Cardiac fibroblast (primary cell): ENCODE measurements at regions not wholly inside any gene's neighbourhood (a gene's known extent, or its start where the extent isn't known, plus 50 kb on each side); places are given as distances from the start of the nearest gene placed in this dataset.

Source experiments
- DNase-seq, 2 donors: peaks; one replicate each; pipeline versions ENCODE4 v3.0.0 to v3.0.0-alpha.2; 2010; ENCODE audit warnings: low read depth in 2 of 2
- H3K4me3 ChIP-seq, 2 donors: replicated peaks in 1 of 2; 1 replicate in 1 of 2; 2 replicates in 1 of 2; pipeline ENCODE4 v1.5.1; 2011; ENCODE audit warnings: low read depth in 2 of 2, low read length in 2 of 2, mild to moderate bottlenecking in 2 of 2, moderate library complexity in 1 of 2
- CTCF ChIP-seq: IDR thresholded peaks from one replicate; pipeline ENCODE4 v1.5.1; 2011; ENCODE audit warnings: low read depth, mild to moderate bottlenecking, low read length, inconsistent platforms

- H3K4me3 ChIP-seq, result no peak overlapping the region
- no peak for TF ChIP-seq CTCF
- DNase-seq, result no peak
Observed at GRCh38 chr12:43167691-43168090, 384.3 kb downstream of the ADAMTS20 start.

- no peak for TF ChIP-seq CTCF
- H3K4me3 ChIP-seq, result no peak overlapping the region
- DNase-seq, result no peak
Observed at GRCh38 chr12:43165351-43165750, 386.7 kb downstream of the ADAMTS20 start.

GRCh38 chr12:43162138-43162537, 389.9 kb downstream of the ADAMTS20 start:
- no peak for DNase-seq
- no peak for TF ChIP-seq CTCF
- no peak overlapping the region for H3K4me3 ChIP-seq

GRCh38 chr12:43159506-43159905, 392.5 kb downstream of the ADAMTS20 start:
- no peak overlapping the region for H3K4me3 ChIP-seq
- no peak for DNase-seq
- no peak for TF ChIP-seq CTCF

- DNase-seq, result no peak
Observed at GRCh38 chr12:43158126-43158525, 393.9 kb downstream of the ADAMTS20 start.

GRCh38 chr12:43155376-43155775, 396.6 kb downstream of the ADAMTS20 start:
- DNase-seq, result no peak

More at GRCh38 chr12:43158126-43158525, 393.9 kb downstream of the ADAMTS20 start:
- no peak overlapping the region for H3K4me3 ChIP-seq
- TF ChIP-seq CTCF, result no peak

More at GRCh38 chr12:43155376-43155775, 396.6 kb downstream of the ADAMTS20 start:
- H3K4me3 ChIP-seq, result no peak overlapping the region
- no peak for TF ChIP-seq CTCF
